H7 (cell line): ENCODE measurements at regions not wholly inside any gene's neighbourhood (a gene's known extent, or its start where the extent isn't known, plus 50 kb on each side); places are given as distances from the start of the nearest gene placed in this dataset.
"Not testable (repeated sequence)": the region's sequence is repeated elsewhere in the genome, so short reads cannot be mapped to it uniquely, and the experiment has no call there.

Experiments used
- DNase-seq: peaks from one replicate; pipeline ENCODE4 v3.0.0; 2012
- H3K27me3 ChIP-seq: 2 replicates; pipeline ENCODE4 v1.6.0; 2011; ENCODE audit warnings: mild to moderate bottlenecking, low read length; ENCODE audit not compliant: control insufficient read depth, insufficient read depth
- H3K36me3 ChIP-seq: replicated peaks from 2 replicates; pipeline ENCODE4 v1.5.1; 2011; ENCODE audit warnings: low read length; ENCODE audit not compliant: control insufficient read depth, insufficient read depth
- H3K4me3 ChIP-seq: 2 replicates; pipeline ENCODE4 v1.5.1; 2011; ENCODE audit warnings: low read depth, mild to moderate bottlenecking, control low read depth, low read length, moderate library complexity; ENCODE audit not compliant: insufficient read depth

GRCh38 chr6:170091000-170091638, 199.8 kb downstream of the DLL1 start:
- peak; percentile 52 for DNase-seq
- H3K27me3 ChIP-seq, result no peaks in the 10 kb centered on the region
- no peak overlapping the region for H3K4me3 ChIP-seq
- H3K36me3 ChIP-seq, result no peaks in the 10 kb centered on the region

- Histone ChIP-seq H3K27me3 (no peaks in the 10 kb centered on the region), H3K4me3 (no peak overlapping the region), H3K36me3 (no peaks in the 10 kb centered on the region)
- DNase-seq, result no peak
Measured at GRCh38 chr6:170090561-170090960, 200.3 kb downstream of the DLL1 start.

GRCh38 chr6:170089963-170090362, 200.9 kb downstream of the DLL1 start:
- H3K4me3 ChIP-seq, result no peak overlapping the region
- no peaks in the 10 kb centered on the region for H3K27me3 ChIP-seq
- no peaks in the 10 kb centered on the region for H3K36me3 ChIP-seq
- DNase-seq, result no peak

- Histone ChIP-seq H3K27me3 (no peaks in the 10 kb centered on the region), H3K36me3 (no peaks in the 10 kb centered on the region), H3K4me3 (no peak overlapping the region)
- no peak for DNase-seq
Measured at GRCh38 chr6:170088582-170088955, 202.3 kb downstream of the DLL1 start.

GRCh38 chr6:170087941-170088581, 202.8 kb downstream of the DLL1 start:
- Histone ChIP-seq H3K4me3 (no peak overlapping the region), H3K27me3 (no peaks in the 10 kb centered on the region), H3K36me3 (no peaks in the 10 kb centered on the region)
- no peak for DNase-seq

GRCh38 chr6:170087421-170087780, 203.5 kb downstream of the DLL1 start:
- not testable (repeated sequence) for H3K4me3 ChIP-seq, DNase-seq, H3K27me3 ChIP-seq, H3K36me3 ChIP-seq

GRCh38 chr6:170086639-170087420, 204.0 kb downstream of the DLL1 start:
- H3K36me3 ChIP-seq, result no peaks in the 10 kb centered on the region
- H3K27me3 ChIP-seq, result no peaks in the 10 kb centered on the region
- no peak overlapping the region for H3K4me3 ChIP-seq
- DNase-seq, result peak; percentile 54

GRCh38 chr6:170085475-170086401, 205.1 kb downstream of the DLL1 start:
- peak; percentile 52 for DNase-seq
- no peaks in the 10 kb centered on the region for H3K36me3 ChIP-seq
- no peak overlapping the region for H3K4me3 ChIP-seq
- H3K27me3 ChIP-seq, result no peaks in the 10 kb centered on the region

GRCh38 chr6:170084166-170084730, 206.6 kb downstream of the DLL1 start:
- no peak for DNase-seq
- Histone ChIP-seq H3K27me3 (no peaks in the 10 kb centered on the region), H3K36me3 (no peaks in the 10 kb centered on the region), H3K4me3 (no peak overlapping the region)

GRCh38 chr6:170083236-170084051, 207.4 kb downstream of the DLL1 start:
- Histone ChIP-seq H3K36me3 (no peaks in the 10 kb centered on the region), H3K4me3 (no peak overlapping the region), H3K27me3 (no peaks in the 10 kb centered on the region)
- DNase-seq, result peak; percentile 42

GRCh38 chr6:170082531-170083187, 208.2 kb downstream of the DLL1 start:
- Histone ChIP-seq H3K36me3 (no peaks in the 10 kb centered on the region), H3K4me3 (no peak overlapping the region), H3K27me3 (no peaks in the 10 kb centered on the region)
- DNase-seq, result no peak

GRCh38 chr6:170082067-170082466, 208.8 kb downstream of the DLL1 start:
- no peaks in the 10 kb centered on the region for H3K27me3 ChIP-seq
- no peak overlapping the region for H3K4me3 ChIP-seq
- no peaks in the 10 kb centered on the region for H3K36me3 ChIP-seq
- no peak for DNase-seq

- DNase-seq, result no peak
- no peaks in the 10 kb centered on the region for H3K36me3 ChIP-seq
- H3K27me3 ChIP-seq, result no peaks in the 10 kb centered on the region
- H3K4me3 ChIP-seq, result no peak overlapping the region
Measured at GRCh38 chr6:170081556-170081955, 209.3 kb downstream of the DLL1 start.
